ENCODE measurements at regions not wholly inside any gene's neighbourhood (a gene's known extent, or its start where the extent isn't known, plus 50 kb on each side); places are given as distances from the start of the nearest gene placed in this dataset.

DNA sequence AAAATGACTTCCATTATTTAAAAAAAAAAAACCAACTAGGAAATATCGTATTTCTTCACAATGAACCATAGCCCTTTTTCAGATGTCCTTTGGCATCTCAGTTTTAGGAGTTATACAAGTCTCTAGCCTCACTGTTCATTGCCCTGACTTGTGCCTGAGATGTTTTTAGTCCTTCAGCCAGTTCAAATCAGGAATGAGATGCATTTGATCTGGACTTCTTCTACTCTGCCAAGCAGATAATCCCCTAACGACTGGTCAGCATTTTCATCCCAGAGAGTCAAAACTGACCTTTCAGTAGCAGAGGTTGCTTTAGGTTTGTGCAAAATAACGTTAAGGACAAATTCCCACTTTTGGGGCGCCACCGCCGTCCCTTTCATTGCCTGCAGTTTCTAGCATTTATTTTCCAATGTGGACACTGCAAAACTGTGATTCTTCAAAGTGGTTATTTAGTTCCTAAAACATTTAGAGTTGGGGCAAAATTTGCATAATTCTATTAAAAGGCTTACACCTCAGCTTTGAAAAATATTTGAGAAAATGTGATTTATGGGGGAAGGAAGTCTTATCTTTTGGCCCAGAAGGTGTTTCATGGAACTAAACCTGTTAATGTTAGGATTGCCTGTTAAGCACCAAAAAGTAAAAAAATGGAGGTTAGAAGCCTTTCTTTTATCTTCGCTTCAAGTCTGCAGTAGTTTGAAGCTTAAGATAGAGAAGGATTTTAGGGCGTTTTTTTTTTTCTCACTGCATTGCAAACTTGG lies 152.0 kb upstream of the SGK1 start:
- Histone ChIP-seq H3K27ac (ENCODE audit: low read depth, low read length) (no peak overlapping the region), H3K4me2 (ENCODE audit: low read length) (no peak overlapping the region), H3K27me3 (ENCODE audit: control insufficient read depth, low read length) (peaks cover 2% of the 10 kb centered on the region), H3K4me1 (ENCODE audit: control insufficient read depth, low read length) (peaks cover 9% of the 10 kb centered on the region), H3K9me3 (ENCODE audit: control insufficient read depth, insufficient read depth, low read length) (no peaks in the 10 kb centered on the region), H3K79me2 (ENCODE audit: control insufficient read depth, low read length) (no peaks in the 10 kb centered on the region), H3K4me3 (ENCODE audit: low read length) (no peak overlapping the region), H3K9me2 (replicated peaks; ENCODE audit: control insufficient read depth, low read length) (no peaks in the 10 kb centered on the region), H3K36me3 (ENCODE audit: control insufficient read depth, low read length) (no peaks in the 10 kb centered on the region), H3F3A (ENCODE audit: control insufficient read depth, insufficient read depth) (no peaks in the 10 kb centered on the region), H4K20me1 (ENCODE audit: control insufficient read depth, insufficient read depth, low read depth, low read length) (no peaks in the 10 kb centered on the region)
- TF ChIP-seq EZH2phosphoT487 (IDR thresholded peaks at IDR 0.05; ENCODE audit: borderline replicate concordance, low read length): no peak
- TF ChIP-seq, protein P1, sequence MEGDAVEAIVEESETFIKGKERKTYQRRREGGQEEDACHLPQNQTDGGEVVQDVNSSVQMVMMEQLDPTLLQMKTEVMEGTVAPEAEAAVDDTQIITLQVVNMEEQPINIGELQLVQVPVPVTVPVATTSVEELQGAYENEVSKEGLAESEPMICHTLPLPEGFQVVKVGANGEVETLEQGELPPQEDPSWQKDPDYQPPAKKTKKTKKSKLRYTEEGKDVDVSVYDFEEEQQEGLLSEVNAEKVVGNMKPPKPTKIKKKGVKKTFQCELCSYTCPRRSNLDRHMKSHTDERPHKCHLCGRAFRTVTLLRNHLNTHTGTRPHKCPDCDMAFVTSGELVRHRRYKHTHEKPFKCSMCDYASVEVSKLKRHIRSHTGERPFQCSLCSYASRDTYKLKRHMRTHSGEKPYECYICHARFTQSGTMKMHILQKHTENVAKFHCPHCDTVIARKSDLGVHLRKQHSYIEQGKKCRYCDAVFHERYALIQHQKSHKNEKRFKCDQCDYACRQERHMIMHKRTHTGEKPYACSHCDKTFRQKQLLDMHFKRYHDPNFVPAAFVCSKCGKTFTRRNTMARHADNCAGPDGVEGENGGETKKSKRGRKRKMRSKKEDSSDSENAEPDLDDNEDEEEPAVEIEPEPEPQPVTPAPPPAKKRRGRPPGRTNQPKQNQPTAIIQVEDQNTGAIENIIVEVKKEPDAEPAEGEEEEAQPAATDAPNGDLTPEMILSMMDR (IDR thresholded peaks at IDR 0.05; ENCODE audit: low read depth, low read length, poor library complexity, severe bottlenecking): no peak

DNA sequence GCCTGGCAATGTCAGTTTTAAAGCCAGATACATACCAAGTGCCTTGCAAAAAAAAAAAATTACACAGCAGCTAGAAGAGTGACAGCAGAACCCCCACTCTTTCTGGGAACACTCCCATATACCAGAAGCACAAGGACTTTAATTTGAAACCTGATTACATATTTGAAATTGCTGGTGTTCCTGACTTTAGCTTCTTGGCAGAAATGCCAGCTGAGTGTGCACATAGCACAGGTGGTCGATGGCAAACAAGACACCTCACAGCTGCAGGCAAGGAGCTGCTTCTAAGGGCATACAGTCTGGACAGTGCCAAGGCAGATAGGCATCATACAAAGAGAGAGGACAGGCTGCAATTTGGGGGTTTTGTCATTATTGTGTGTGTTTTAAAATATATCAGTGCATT lies 150.7 kb upstream of the SGK1 start:
- Histone ChIP-seq H3K4me1 (ENCODE audit: control insufficient read depth, low read length) (peaks cover 17% of the 10 kb centered on the region), H3K4me3 (ENCODE audit: low read length) (no peak overlapping the region), H3K9me2 (replicated peaks; ENCODE audit: control insufficient read depth, low read length) (no peaks in the 10 kb centered on the region), H3K4me2 (ENCODE audit: low read length) (no peak overlapping the region), H3K79me2 (ENCODE audit: control insufficient read depth, low read length) (no peaks in the 10 kb centered on the region), H4K20me1 (ENCODE audit: control insufficient read depth, insufficient read depth, low read depth, low read length) (no peaks in the 10 kb centered on the region), H3K27me3 (ENCODE audit: control insufficient read depth, low read length) (peaks cover 2% of the 10 kb centered on the region), H3F3A (ENCODE audit: control insufficient read depth, insufficient read depth) (no peaks in the 10 kb centered on the region), H3K9me3 (ENCODE audit: control insufficient read depth, insufficient read depth, low read length) (no peaks in the 10 kb centered on the region), H3K36me3 (ENCODE audit: control insufficient read depth, low read length) (no peaks in the 10 kb centered on the region), H3K27ac (ENCODE audit: low read depth, low read length) (no peak overlapping the region)
- no peak for TF ChIP-seq EZH2phosphoT487 (IDR thresholded peaks at IDR 0.05; ENCODE audit: borderline replicate concordance, low read length)
- TF ChIP-seq, protein P1 (IDR thresholded peaks at IDR 0.05; ENCODE audit: low read depth, low read length, poor library complexity, severe bottlenecking): no peak

DNA sequence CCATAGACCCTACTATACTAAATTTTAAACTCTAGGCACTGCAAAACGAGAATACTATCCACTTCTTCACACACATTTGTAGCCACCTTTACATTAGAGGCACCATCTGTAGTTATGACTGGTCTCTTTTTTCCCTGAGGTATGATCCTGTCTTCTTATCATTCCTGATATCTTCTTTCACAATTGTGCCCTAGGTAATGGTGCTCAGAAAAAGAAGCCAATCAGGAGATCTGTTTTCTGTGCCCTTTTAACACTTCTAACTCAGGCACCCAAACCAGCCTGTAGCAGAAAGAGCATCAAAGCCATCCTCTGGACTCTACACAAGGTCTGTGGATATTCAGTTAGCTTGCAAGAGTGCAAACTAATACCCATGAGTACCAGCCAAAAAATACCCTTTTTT lies 149.7 kb upstream of the SGK1 start:
- H3K36me3 ChIP-seq (ENCODE audit: control insufficient read depth, low read length): no peaks in the 10 kb centered on the region
- H3K27ac ChIP-seq (ENCODE audit: low read depth, low read length): no peak overlapping the region
- no peak overlapping the region for H3K4me2 ChIP-seq (ENCODE audit: low read length)
- no peaks in the 10 kb centered on the region for H3K9me3 ChIP-seq (ENCODE audit: control insufficient read depth, insufficient read depth, low read length)
- TF ChIP-seq, protein P1 (IDR thresholded peaks at IDR 0.05; ENCODE audit: low read depth, low read length, poor library complexity, severe bottlenecking): no peak
- no peak for TF ChIP-seq EZH2phosphoT487 (IDR thresholded peaks at IDR 0.05; ENCODE audit: borderline replicate concordance, low read length)
- no peaks in the 10 kb centered on the region for H4K20me1 ChIP-seq (ENCODE audit: control insufficient read depth, insufficient read depth, low read depth, low read length)
- H3F3A ChIP-seq (ENCODE audit: control insufficient read depth, insufficient read depth): no peaks in the 10 kb centered on the region
- H3K9me2 ChIP-seq (replicated peaks; ENCODE audit: control insufficient read depth, low read length): no peaks in the 10 kb centered on the region
- H3K4me3 ChIP-seq (ENCODE audit: low read length): no peak overlapping the region
- H3K79me2 ChIP-seq (ENCODE audit: control insufficient read depth, low read length): no peaks in the 10 kb centered on the region
- peaks cover 2% of the 10 kb centered on the region for H3K27me3 ChIP-seq (ENCODE audit: control insufficient read depth, low read length)
- peaks cover 19% of the 10 kb centered on the region for H3K4me1 ChIP-seq (ENCODE audit: control insufficient read depth, low read length)

Measured in DOHH2 (cell line).